Activated CD4-positive, alpha-beta T cell treated with anti-CD3 and anti-CD28 coated beads for 24 hours (primary cell): ENCODE measurements at regions not wholly inside any gene's neighbourhood (a gene's known extent, or its start where the extent isn't known, plus 50 kb on each side); places are given as distances from the start of the nearest gene placed in this dataset.

Experiments
- DNase-seq, 2 donors: peaks; one replicate each; pipeline ENCODE4 v3.0.0-alpha.2; 2020; ENCODE audit warnings: low read depth in 2 of 2

DNA sequence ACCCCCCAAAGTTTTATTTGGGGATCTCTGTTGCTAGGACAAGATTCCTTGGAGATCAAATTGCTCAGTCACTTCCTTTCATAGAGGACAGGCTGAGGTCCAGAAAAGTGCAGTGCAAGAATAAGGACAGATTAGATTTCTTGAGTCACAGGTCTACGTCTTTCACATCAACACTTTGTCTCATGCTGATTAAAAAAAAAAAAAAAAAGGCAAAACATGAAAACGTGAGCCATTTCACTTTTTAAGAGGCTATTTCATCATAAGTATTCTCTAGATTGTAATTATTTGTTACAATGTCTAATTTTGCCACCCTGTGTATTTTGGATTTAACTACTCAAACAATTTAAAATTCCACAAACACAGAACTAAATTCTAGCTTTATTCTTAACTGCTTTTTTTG is 647.0 kb downstream of the TRAM1L1 start:
- DNase-seq: no peak

DNA sequence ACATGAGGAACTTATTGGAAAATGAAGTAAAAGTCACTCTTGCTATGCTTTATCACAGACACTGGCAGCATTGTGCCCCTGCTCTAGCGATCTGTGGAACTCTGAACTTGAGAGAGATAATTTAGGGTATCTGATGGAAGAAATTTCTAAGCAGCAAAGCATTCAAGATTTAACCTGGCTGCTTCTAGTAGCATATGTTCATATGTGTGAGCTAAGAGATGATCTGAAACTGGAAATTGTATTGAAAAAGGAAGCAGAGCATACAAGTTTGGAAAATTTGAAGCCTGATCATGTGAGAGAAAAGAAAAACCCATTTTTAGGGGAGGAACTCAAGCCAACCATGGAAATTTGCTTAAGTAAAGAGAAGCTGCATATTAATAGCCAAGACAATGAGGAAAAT is 657.7 kb downstream of the TRAM1L1 start:
- no peak for DNase-seq

DNA sequence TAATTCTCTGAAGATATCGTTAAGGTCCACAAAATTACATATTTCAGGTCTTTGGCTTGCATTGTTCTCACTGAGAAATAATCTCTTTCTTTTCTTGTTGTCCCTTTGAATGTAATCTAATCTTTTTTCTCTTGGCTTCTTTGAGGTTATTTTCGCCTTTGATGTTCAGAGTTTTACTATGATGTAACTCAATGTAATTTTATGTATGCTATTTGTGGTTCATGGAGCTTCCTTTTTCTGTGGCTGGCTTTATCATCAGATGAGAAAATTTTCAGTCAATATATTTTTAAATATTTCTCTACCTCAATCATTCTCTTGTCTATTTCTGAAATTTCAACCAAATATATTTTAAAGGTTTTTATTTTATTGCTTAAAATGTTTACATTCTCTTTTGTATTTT is 672.2 kb downstream of the TRAM1L1 start:
- DNase-seq: no peak

DNA sequence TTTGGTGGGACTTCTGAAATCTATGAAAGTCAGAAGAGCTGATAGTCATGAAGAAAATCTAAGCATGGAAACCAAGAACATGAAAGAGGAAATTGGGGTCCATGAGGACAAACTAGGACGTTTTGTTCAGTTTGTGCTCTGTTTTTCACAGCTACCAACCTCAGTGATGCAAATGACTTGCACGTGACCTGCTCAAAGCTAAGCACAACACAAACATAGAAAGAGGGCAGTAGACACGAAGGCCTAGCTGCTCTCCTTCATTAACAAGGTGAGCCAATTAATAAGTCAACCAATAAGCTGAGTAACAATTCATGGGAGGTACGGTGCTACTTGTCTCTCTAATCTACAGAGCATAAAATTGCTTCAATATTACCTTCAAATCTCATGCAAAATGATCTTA is 684.1 kb downstream of the TRAM1L1 start:
- no peak for DNase-seq

DNA sequence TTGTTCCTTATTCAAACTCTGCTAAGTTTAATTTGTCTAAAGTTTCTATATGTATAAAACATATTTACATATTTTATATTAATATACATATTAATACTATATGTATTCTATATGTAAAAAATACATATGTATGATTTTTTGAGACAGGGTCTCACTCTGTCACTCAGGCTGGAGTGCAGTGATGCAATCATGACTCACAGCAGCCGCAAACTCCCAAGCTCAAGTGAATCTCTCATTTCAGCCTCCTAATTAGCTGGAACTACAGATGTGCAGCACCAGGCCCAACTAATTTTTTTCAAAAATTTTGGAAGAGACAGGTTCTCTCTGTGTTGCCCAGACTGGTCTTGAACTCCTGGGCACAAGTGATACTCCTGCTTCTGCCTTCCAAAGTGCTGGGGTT is 684.9 kb downstream of the TRAM1L1 start:
- no peak for DNase-seq

DNA sequence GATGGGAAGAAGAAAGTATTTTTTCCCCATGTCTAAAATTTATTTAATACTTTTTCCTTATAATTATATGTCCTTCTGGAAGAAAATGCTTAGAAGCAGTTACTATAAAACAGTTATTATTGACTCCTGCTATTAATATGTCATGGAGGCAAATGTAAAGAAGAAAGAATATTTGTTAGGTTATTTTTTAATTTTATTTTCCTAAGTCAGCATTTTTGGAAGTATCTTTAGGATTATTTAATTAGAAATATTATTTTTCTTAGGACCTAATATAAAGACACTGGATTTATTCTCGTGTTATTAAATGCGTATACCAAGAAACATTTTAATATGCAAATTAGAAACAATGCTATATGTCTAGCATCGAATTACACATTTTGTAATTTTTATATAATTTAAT is 687.7 kb downstream of the TRAM1L1 start:
- DNase-seq: no peak

DNA sequence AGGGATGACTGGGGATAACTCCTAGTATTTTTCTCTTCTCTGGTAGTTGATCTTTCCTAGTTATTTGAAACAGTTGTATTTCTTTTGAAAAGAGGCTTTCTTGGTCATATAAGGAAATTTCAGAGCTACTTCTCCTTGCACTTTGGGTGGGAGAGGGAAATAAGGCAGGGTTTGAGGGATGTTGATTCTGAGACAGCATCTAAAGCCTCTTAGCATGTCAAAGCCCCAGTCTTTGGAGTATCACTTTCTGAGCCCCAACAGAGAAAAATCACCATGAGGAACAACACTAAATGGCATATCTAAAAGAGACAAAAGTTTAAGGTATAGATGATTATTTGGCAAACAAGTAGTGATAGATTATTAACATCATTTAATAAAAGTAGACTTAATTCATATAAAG is 688.1 kb downstream of the TRAM1L1 start:
- DNase-seq: no peak

DNA sequence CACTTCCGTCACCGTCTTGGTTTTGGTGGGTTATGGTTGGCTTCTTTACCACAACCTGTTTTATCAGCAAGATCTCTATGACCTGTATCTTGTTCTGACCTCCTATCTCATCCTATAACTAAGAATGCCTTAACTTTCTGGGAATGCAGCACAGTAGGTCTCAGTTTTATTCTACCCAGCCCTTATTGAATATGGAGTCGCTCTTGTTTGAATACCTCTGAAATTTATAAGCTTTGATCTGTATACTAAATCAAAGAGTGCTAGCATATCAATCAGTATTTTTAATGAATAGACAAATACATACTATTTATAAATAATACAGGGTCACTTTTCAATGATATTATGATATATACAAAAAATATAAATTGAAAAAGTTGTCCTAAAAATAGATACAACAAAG is 690.0 kb downstream of the TRAM1L1 start:
- DNase-seq: no peak

DNA sequence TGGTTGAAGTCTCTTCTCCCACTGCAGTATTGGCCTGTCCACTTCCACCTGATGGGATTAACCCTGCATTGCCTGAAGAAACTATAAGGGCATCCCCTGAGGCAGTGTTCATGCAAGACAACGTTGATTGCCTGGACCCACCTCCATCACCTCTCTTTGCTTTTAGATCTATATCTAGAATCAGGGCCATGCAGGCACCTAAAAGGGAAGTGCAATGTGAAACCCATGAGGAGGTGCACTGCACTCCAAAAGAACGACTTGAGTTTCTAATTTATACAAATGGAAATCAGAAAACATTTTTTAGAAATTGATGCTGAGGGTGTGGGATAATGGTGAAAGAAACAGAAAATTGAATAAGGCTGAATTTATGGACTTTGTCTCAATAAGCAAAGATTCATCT is 694.4 kb downstream of the TRAM1L1 start:
- DNase-seq: no peak

DNA sequence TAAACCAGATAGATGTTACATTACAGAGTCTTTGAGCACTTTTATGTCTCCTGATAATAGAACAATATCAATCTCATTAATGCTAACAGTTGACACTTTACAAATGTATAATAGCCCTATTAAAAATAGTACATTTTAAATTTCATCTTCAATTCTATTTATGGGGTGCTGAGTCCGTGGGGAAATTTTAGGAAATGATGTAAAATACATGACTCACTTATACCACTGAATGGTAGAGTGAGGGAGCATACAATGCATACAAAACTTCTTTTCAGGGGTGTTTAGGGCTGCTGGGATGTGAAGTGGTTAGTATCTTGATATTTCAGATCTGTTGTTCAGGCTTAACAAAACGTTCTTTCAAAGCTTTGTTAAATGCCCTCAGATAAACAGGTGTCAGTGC is 696.2 kb downstream of the TRAM1L1 start:
- no peak for DNase-seq

DNA sequence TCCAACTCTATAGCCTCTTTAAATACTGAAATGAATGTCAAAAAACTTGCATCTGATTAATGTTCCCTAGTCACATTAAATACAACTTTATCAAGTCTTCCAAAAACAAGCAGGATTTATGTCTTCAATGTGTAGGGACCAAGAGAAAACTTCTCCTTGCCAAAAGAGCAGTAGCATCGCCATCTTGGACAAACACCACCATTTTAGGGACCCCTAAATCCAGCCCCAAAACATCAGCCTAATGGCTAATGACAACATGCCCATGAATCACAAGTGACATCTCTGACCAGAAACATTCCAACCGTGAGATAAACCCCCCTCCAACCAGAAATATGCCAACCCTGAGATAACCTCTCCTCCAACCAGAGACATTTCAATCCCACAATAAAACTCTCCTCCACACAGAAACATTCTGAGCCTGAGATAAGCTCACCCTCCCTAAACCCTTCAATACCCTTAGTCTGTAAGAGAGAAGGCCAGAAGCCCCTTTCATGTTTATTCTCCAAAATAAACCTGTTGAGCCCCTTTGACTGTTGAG is 697.4 kb downstream of the TRAM1L1 start:
- DNase-seq: no peak

DNA sequence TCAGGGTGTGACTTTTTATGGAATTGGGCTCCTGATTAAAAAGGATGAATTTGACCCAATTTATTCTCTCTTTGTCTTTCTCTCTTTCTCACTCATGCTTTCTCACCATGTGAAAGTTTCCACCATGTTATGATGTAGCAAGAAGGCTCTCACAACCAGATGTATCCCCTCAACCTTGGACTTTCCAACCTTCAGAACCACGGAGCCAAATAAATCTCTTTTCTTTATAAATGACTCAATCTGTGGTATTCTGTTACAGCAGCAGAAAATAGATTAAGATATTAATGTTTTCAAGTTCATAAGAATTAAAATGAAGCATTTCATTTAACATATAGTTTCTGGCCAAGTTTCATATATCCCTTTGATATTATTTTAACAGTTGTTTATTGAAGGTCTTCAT is 698.5 kb downstream of the TRAM1L1 start:
- no peak for DNase-seq

DNA sequence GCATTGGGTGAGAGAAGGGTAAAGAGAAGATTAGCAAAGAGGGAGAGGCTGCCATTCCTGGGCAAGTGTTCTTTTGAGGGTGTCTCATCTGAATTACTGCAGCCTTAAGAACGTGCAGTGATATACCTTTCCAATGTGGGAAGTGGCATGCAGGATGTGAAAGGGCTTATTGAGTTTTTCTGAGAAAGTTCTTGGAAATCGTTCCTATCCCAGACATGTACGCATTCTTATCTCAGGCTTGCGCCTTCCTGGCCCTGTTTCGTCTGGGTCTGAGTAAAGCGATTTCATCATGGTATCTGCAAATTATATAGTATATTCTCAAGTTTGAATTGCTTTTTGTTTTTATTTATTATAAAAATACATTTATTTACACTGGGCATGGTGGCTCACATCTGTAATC is 699.8 kb downstream of the TRAM1L1 start:
- DNase-seq: no peak

DNA sequence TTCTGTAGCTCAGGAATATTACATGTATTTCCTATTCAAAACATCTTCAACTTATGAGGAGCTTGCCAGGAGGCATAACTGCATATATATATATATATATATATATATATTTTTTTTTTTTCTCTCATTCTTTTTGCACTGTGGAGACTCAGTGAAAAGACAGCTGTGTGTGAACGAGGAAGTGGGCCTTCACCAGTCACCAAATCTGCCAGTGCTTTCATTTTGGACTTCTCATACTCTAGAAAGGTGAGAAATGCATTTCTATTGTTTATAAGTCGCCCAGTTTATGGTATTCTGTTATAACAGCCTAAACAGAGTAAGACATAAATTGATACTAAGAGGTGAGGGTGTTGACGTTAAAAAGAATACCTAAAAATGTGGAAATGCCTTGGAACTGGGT is 710.6 kb downstream of the TRAM1L1 start:
- DNase-seq: no peak

DNA sequence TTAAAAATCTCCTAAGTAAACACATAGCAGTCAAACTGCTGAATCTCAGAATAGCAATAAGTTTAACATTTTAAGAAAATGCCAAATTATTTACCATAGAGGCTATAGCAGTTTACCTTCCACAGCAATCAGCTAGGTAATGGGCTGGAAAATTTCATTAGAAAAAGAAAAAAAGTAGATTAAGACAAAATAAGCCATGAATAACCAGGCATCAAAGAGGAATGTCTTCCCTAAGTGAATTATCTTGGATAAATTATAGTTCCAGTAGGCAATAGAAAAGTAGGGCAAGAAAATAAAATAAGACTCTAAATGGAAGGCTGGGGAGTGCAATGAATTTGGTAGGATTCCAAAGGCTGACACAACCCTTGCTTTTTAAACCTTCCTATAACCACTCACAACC is 722.8 kb downstream of the TRAM1L1 start:
- DNase-seq: no peak

DNA sequence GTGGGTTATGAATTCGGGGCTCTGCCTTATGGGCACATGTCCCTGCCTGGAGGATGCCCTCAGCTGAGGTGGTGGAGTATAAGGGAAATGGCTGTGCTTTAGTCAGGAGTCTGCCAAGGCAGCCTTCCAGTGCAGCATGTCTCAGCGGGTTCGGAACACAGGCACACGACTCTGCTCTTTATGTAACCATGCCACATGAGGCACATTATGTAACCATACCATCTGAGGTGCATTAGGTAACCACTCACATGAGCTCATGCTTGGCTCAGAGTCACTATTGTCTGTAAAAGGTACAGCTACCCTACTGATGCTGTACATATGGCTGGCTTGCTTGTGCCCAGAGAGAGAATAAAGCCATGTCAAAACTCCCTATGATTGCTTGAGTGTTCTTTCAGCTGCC is 723.6 kb downstream of the TRAM1L1 start:
- DNase-seq: no peak

DNA sequence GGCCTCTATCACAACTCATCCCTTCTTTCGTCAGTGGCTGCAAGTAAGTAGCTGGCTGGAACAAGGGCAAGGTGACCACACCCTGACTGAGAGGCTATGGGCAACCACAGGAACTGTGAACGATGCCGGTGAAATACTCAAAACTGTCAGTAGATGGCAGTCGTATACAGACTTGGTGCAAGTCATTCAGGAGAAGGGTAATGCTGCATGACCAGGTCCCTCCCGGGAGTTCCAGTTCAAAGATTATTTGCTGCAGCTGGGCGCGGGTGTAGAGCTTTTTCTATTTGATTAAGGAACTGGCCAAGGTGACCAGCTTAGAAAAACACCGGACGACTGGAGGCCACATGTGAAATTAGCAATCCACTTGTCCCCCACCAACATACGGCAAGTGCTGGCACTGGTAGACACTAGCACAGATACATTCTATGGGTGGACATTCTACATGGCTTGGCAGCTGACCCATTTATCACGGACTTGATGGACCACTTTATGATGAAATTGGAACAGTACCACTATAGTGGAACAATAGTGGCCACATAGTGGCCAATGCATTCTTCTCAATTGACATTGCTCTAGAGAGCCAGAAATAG is 726.6 kb downstream of the TRAM1L1 start:
- DNase-seq: peak in 1 of 2 donors; percentile 23

DNA sequence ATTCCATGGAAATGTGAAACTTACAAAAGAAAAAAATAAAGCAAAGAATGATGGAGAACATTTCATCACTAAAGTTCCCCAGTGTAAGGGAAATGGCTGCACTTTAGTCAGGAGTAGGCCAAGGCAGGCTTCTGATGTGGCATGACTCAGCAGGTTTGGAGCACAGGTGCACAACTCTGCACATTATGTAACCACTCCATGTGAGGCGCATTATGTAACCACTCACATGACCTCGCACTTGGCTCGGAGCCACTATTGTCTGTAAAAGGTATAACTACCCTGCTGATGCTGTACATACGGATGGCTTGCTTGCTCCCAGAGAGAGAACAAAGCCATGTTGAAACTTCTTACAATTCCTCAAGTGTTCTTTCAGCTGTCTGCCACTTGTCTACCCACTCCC is 727.6 kb downstream of the TRAM1L1 start:
- DNase-seq: no peak

DNA sequence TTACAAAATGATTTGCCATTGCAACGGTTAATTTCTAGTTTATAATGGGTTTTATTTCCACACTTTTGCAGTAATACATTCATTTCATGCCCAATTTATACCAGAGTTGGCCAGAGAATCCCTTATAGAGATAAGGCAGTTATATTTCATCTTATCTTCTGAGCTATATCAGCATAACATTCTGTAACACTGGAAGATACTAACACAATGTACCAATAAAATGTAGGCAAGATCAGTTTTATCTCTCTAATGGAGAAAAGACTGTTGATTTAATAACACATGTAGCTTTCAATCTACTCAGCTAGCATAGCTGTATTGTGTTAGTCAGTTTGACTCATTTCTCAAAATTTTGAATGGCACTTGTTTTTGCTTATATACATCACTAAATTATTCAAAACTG is 738.6 kb downstream of the TRAM1L1 start:
- no peak for DNase-seq

DNA sequence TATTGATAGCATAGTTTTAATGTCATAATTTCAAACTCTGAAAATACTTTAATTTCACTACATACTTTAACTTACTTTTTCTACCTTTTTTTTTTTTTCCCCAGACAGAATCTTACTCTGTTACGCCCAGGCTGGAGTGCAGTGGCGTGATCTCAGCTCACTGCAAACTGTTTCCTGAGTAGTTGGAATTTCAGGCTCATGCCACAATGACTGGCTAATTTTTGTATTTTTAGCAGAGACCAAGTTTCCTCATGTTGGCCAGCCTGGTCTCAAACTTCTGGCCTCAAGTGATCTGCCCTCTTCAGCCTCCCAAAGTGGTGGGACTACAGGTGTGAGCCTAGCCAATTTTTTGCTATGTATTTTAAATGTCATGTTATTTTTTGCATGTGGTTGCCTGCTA is 741.6 kb downstream of the TRAM1L1 start:
- DNase-seq: no peak

DNA sequence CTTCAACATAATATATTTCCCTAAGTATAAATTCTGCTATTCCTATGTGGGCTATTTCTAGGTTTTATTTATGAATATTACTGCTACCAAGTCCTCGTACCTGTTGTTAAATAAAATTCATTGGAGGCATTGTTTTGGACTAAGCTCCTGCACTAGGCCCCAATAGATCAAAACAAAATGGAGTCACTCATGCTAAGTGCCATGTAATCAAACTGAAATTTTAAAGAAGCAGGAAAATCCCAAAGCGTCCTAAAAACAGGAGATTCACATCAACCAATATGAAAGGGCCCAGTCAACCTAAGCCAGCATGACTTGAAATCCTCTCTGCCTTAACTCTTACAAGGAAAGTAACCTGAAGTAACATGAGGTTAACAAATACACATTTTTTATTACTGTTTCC is 743.2 kb downstream of the TRAM1L1 start:
- DNase-seq: no peak

DNA sequence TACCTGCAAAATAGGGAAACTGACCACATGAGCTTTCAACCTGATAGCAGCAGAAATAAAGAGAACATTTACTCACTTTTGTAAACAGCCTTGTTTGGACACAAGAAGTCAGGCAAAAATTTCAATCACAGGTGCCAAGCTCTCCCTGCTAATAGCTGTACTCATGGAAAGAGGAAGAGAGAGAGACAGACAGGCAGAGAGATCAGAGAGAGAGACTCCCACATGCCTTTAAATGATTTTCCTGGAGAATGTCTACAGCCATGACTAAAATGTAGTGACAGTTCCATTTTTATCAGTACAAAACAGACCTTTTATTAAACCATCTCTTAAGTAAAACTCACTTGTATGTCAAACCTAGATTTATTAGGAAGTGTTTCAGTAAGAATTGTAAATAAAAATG is 752.9 kb downstream of the TRAM1L1 start:
- no peak for DNase-seq

DNA sequence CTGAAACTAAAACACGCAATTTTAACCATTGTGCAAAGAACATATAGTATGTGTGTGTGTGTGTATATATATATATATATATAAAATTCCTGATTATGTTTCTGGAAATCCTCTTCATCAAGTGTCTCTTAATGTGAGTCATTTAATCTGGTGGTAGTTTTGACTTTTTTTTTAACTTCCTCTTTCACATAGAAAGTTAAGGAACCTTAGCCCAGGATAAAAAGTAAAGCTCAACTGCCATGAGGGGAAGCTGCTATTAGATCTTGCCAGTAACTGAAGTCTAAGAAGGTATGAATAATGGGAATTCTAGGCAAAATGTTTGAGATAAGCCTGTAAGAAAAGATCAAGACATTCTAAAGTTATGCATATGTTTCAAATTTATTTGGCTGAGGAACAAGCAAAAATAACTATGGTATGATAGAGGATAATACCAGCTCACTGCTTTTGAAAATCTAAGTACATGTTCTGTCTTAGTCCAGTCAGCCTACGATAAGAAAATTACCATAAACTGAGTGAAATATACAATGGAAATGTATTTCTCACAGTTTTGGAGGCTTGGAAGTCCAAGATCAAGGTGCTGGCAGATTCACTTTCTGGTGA is 757.0 kb downstream of the TRAM1L1 start:
- DNase-seq: no peak

DNA sequence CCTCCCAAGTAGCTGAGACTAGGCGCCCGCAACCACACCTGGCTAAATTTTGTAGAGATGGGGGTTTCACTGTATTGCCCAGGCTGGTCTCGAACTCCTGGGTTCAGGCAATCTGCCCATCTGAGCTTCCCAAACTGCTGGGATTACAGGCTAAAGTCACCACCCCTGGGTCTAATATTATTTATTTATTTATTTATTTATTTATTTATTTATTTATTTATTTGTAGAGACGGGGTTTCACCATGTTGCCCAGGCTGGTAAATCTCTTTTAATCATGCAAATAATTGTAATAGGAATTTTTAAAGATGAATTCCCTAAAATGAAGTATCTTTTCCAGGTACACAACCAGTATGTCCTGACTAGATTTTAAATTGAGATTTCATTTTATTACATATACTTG is 761.8 kb downstream of the TRAM1L1 start:
- no peak for DNase-seq
